ENCODE measurements at regions not wholly inside any gene's neighbourhood (a gene's known extent, or its start where the extent isn't known, plus 50 kb on each side); places are given as distances from the start of the nearest gene placed in this dataset.

- no peak overlapping the region for H3K4me3 ChIP-seq (ENCODE audit: low read depth, low read length)
- TF ChIP-seq CTCF (IDR thresholded peaks at IDR 0.05; ENCODE audit: control insufficient read depth, extremely low read depth, insufficient read depth), result no peak
- no peak for DNase-seq (ENCODE audit: low read depth)
These were observed 103.4 kb downstream of the ETAA1 start for GRCh38 chr2:67500541-67500940.

GRCh38 chr2:67502346-67503065 lies 105.4 kb downstream of the ETAA1 start:
- TF ChIP-seq CTCF (IDR thresholded peaks at IDR 0.05; ENCODE audit: control insufficient read depth, extremely low read depth, insufficient read depth), result no peak
- H3K4me3 ChIP-seq (ENCODE audit: low read depth, low read length), result no peak overlapping the region
- DNase-seq (ENCODE audit: low read depth), result no peak

- no peak for TF ChIP-seq CTCF (IDR thresholded peaks at IDR 0.05; ENCODE audit: control insufficient read depth, extremely low read depth, insufficient read depth)
- no peak for DNase-seq (ENCODE audit: low read depth)
- no peak overlapping the region for H3K4me3 ChIP-seq (ENCODE audit: low read depth, low read length)
These were observed 106.1 kb downstream of the ETAA1 start for GRCh38 chr2:67503066-67503795.

GRCh38 chr2:67510745-67511144 lies 113.6 kb downstream of the ETAA1 start:
- no peak for TF ChIP-seq CTCF (IDR thresholded peaks at IDR 0.05; ENCODE audit: control insufficient read depth, extremely low read depth, insufficient read depth)
- DNase-seq (ENCODE audit: low read depth), result no peak
- H3K4me3 ChIP-seq (ENCODE audit: low read depth, low read length), result no peak overlapping the region

- no peak overlapping the region for H3K4me3 ChIP-seq (ENCODE audit: low read depth, low read length)
- no peak for DNase-seq (ENCODE audit: low read depth)
- TF ChIP-seq CTCF (IDR thresholded peaks at IDR 0.05; ENCODE audit: control insufficient read depth, extremely low read depth, insufficient read depth), result no peak
These were observed 117.4 kb downstream of the ETAA1 start for GRCh38 chr2:67514515-67514914.

- peak; percentile 51 for DNase-seq (ENCODE audit: low read depth)
- TF ChIP-seq CTCF (IDR thresholded peaks at IDR 0.05; ENCODE audit: control insufficient read depth, extremely low read depth, insufficient read depth), result no peak
These were observed 117.9 kb downstream of the ETAA1 start for GRCh38 chr2:67515056-67515455.

More at GRCh38 chr2:67515056-67515455, 117.9 kb downstream of the ETAA1 start:
- H3K4me3 ChIP-seq (ENCODE audit: low read depth, low read length), result no peak overlapping the region
